ENCODE measurements at regions not wholly inside any gene's neighbourhood (a gene's known extent, or its start where the extent isn't known, plus 50 kb on each side); places are given as distances from the start of the nearest gene placed in this dataset.

DNA sequence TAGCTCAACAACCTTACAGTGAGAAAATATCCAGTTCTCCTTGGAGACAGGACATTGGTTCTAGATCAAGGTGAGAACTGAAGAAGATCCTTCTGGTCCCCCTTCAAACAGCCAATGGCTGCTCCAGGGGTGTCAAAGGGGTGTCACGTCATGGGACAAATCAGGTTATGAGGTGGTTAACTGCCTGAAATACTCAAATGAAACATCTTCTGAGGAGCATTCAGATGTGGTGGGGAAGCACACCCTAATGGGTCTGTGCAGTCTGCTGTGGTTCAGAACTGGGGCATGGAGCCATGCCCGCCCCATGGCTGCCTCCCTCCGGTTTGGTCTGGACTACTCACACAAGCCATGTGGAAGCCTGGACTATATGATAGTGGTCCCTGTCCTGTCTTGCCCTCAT is 52.4 kb upstream of the PARP11 start:
- no peak overlapping the region for H3K4me3 ChIP-seq (ENCODE audit: low read length)
- DNase-seq (ENCODE audit: low read depth, low spot score): no peak

DNA sequence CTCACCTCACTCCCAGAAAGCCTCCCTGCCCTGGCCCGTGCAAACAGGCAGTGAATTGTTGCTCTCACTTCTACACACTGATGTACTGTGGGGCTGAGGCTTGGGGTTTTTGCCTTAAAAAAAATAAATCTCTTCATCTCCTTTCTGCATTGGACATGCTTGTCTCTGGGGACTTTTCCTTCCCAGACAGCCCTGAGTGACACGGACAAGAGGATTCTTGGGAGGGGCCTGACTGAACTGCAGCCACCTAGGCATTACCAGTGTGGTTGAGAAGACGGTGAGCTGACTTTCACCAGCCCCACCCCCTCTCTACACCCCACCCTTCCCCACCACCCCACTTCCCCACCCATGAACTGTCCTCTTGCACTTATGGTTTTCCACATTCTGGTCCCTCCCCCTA is 51.6 kb upstream of the PARP11 start:
- no peak for DNase-seq (ENCODE audit: low read depth, low spot score)
- no peak overlapping the region for H3K4me3 ChIP-seq (ENCODE audit: low read length)

DNA sequence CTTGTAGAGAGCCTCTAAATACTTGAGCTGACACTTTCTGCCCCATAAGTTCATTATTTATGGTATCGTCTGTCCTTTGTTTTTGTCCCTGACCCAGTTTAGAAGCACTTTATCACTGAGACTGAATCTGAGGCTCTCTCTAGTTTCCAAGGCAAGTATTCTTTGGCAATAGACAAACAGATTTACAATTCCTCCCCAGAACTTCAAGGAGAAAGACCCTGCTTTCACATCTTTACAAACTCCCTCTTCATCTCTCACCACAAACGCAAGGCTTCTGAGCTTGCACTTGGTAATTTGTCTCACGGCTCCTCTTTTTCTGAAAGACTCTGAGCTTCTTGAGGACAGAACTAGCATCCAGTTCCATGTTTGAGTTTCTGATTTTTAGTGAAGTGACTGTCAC is 49.8 kb upstream of the PARP11 start:
- no peak for DNase-seq (ENCODE audit: low read depth, low spot score)

More for the DNA sequence above, 49.8 kb upstream of the PARP11 start:
- H3K4me3 ChIP-seq (ENCODE audit: low read length): no peak overlapping the region

Measured in Jurkat, Clone E6-1 (cell line).